DOHH2 (cell line): ENCODE measurements at regions not wholly inside any gene's neighbourhood (a gene's known extent, or its start where the extent isn't known, plus 50 kb on each side); places are given as distances from the start of the nearest gene placed in this dataset.

Source experiments
- EZH2phosphoT487 ChIP-seq: fragments of 200-600 bp; sonication (generic); IDR thresholded peaks from 2 replicates; pipeline ENCODE4 v1.6.1; 2017; ENCODE audit warnings: borderline replicate concordance, mild to moderate bottlenecking, antibody characterized with exemption, low read length, moderate library complexity, mixed read lengths
- TF ChIP-seq, protein P1 (sequence below): fragments of 200-600 bp; sonication (generic); IDR thresholded peaks from one replicate; pipeline ENCODE4 v1.5.1; 2014; ENCODE audit warnings: antibody characterized with exemption, mild to moderate bottlenecking, low read depth, low read length; ENCODE audit not compliant: poor library complexity, severe bottlenecking

DNA sequence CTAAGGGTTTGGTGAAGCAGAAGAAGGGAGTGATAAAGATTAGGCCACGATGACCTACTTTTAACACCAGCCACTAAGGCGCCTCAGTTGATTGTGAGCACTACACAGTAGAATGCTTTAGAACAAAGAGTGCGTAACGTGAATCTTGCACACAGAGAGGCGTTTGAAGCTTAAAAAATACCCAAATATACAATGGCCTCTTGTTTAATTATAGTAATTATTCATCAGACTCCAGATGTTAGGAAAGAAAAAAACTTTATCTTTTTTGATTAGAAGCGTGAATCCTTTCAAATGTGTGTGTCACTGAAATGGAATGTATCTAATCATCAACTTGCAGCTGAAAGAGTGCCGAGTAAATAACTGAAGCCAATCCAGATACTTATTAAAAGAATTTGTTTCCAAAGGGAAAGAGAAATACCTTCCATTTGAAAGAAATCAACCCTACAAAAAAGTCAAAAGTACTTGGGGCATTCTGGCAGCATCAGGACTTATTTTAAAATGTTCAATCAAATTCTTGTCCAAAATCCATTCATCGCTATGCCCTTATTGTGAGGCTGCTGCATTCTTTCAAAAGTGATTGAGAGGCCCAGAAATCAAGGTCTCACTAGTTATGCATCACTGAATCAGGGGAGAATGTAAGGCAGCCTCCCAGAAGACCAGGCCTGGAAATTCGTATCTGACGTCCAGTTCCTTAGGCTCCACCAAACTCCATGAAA is 337.5 kb downstream of the ZNF608 start:
- no peak for TF ChIP-seq EZH2phosphoT487
- TF ChIP-seq, protein P1, sequence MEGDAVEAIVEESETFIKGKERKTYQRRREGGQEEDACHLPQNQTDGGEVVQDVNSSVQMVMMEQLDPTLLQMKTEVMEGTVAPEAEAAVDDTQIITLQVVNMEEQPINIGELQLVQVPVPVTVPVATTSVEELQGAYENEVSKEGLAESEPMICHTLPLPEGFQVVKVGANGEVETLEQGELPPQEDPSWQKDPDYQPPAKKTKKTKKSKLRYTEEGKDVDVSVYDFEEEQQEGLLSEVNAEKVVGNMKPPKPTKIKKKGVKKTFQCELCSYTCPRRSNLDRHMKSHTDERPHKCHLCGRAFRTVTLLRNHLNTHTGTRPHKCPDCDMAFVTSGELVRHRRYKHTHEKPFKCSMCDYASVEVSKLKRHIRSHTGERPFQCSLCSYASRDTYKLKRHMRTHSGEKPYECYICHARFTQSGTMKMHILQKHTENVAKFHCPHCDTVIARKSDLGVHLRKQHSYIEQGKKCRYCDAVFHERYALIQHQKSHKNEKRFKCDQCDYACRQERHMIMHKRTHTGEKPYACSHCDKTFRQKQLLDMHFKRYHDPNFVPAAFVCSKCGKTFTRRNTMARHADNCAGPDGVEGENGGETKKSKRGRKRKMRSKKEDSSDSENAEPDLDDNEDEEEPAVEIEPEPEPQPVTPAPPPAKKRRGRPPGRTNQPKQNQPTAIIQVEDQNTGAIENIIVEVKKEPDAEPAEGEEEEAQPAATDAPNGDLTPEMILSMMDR = no peak
